ENCODE measurements at regions not wholly inside any gene's neighbourhood (a gene's known extent, or its start where the extent isn't known, plus 50 kb on each side); places are given as distances from the start of the nearest gene placed in this dataset.

DNA sequence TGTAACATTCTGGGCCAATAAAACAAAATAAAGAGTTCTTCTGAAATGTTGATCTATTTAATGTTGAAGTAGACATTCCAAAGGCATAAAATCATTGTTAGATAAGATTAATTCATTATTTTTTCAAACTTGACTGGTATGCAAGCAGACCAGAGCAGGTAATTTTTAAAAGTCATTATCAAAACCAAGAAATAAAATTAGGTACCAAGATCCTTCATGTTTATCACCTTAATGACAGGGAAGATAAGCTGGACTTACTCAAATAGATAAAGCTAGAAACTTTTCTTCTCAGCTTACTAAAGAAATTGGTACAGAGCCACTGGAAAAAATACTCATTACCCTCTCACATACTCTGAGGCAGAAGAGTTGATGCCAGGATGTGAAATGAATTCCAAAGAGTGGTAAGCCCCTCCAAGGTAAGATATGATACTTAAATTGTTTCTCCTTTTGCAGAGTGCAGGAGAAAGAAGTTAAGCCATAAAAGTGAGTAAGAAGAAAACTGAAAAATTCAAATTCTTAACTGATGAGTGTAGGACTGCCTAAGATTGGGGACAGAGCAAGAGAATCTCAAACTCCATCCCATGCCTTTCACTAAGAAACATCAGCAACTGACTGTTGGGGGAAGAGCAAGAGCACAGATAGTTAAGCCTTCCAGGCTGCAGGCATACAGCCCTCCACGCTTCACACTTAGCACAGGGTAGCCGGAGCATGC, 111.9 kb downstream of the SLC41A2 start:
- Histone ChIP-seq H3K27me3 (no peaks in the 10 kb centered on the region), H2AFZ (no peak overlapping the region), H4K20me1 (ENCODE audit: insufficient read depth, poor library complexity, severe bottlenecking) (no peaks in the 10 kb centered on the region), H3K9me3 (ENCODE audit: low read depth) (no peaks in the 10 kb centered on the region), H3K4me2 (no peak overlapping the region), H3K79me2 (no peaks in the 10 kb centered on the region), H3K27ac (no peak overlapping the region), H3K4me1 (ENCODE audit: insufficient read depth) (no peaks in the 10 kb centered on the region), H3K36me3 (replicated peaks; ENCODE audit: insufficient read depth, low read depth) (no peaks in the 10 kb centered on the region), H3K9me2 (replicated peaks; ENCODE audit: insufficient read depth) (no peaks in the 10 kb centered on the region), H3K4me3 (no peak overlapping the region)
- TF ChIP-seq EZH2phosphoT487 (IDR thresholded peaks at IDR 0.05; ENCODE audit: low read depth, severe bottlenecking, unreplicated experiment) (no peak), CTCF (IDR thresholded peaks at IDR 0.05; ENCODE audit: poor library complexity) (no peak), EZH2 (IDR thresholded peaks at IDR 0.05; ENCODE audit: borderline replicate concordance) (no peak)
- WGBS (ENCODE audit: low lambda C conversion rate, missing lambda C conversion rate) = 74% methylated on average over 2 of the region's 2 CpGs
- DNase-seq (ENCODE audit: low spot score) = no peak

DNA sequence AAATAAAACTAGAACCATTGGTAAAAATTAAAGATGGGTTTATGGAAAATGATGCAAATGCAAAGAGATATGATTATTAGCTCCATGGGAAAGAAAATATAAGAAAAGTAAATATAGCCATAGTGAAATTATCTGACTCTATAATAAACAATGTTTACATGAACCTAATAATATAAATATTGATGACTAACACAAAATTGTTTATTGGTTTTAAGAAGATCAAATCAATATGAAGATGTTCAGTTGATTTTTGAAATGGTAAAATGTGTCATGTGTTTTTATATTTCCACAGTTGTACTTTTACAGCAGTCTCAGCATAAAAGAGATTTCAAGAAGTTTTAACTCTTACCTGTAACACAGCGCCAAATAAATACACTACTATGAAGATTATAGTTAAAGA, 114.0 kb downstream of the SLC41A2 start:
- Histone ChIP-seq H4K20me1 (ENCODE audit: insufficient read depth, poor library complexity, severe bottlenecking) (no peaks in the 10 kb centered on the region), H3K9me3 (ENCODE audit: low read depth) (no peaks in the 10 kb centered on the region), H3K79me2 (no peaks in the 10 kb centered on the region), H3K4me3 (no peak overlapping the region), H3K9me2 (replicated peaks; ENCODE audit: insufficient read depth) (no peaks in the 10 kb centered on the region), H2AFZ (no peak overlapping the region), H3K4me1 (ENCODE audit: insufficient read depth) (no peaks in the 10 kb centered on the region), H3K4me2 (no peak overlapping the region), H3K27ac (no peak overlapping the region), H3K27me3 (no peaks in the 10 kb centered on the region), H3K36me3 (replicated peaks; ENCODE audit: insufficient read depth, low read depth) (no peaks in the 10 kb centered on the region)
- DNase-seq (ENCODE audit: low spot score) = no peak
- 100% methylated on average over 1 of the region's 1 CpG for WGBS (ENCODE audit: low lambda C conversion rate, missing lambda C conversion rate)
- TF ChIP-seq EZH2 (IDR thresholded peaks at IDR 0.05; ENCODE audit: borderline replicate concordance) = no peak
- no peak for TF ChIP-seq CTCF (IDR thresholded peaks at IDR 0.05; ENCODE audit: poor library complexity)
- TF ChIP-seq EZH2phosphoT487 (IDR thresholded peaks at IDR 0.05; ENCODE audit: low read depth, severe bottlenecking, unreplicated experiment) = no peak

DNA sequence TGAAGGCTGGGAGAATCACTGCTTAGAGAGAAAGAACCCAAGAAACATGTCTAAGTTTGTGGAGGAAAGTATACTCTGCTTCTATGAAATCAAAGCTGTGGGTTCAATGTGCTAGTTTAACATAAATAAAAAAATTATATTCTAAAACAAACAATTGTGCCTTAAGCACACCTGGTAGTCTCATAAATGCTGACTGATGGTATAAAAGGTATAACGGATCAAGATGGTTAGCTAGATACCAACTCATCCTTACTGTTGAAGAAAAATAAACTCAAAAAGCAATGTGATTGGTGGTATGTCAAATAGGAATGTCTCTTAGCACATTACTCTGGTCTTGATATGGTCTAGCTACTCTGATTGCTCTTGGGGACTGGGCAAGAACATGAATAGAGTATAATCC, 117.8 kb downstream of the SLC41A2 start:
- H4K20me1 ChIP-seq (ENCODE audit: insufficient read depth, poor library complexity, severe bottlenecking) = no peaks in the 10 kb centered on the region
- H3K4me2 ChIP-seq = no peak overlapping the region
- H3K79me2 ChIP-seq = no peaks in the 10 kb centered on the region
- DNase-seq (ENCODE audit: low spot score) = no peak
- H3K27ac ChIP-seq = no peak overlapping the region
- H3K27me3 ChIP-seq = no peaks in the 10 kb centered on the region
- no peak overlapping the region for H2AFZ ChIP-seq
- no peaks in the 10 kb centered on the region for H3K9me3 ChIP-seq (ENCODE audit: low read depth)
- H3K9me2 ChIP-seq (replicated peaks; ENCODE audit: insufficient read depth) = no peaks in the 10 kb centered on the region
- H3K4me3 ChIP-seq = no peak overlapping the region
- H3K4me1 ChIP-seq (ENCODE audit: insufficient read depth) = no peaks in the 10 kb centered on the region
- TF ChIP-seq EZH2 (IDR thresholded peaks at IDR 0.05; ENCODE audit: borderline replicate concordance) = no peak
- no peak for TF ChIP-seq EZH2phosphoT487 (IDR thresholded peaks at IDR 0.05; ENCODE audit: low read depth, severe bottlenecking, unreplicated experiment)
- TF ChIP-seq CTCF (IDR thresholded peaks at IDR 0.05; ENCODE audit: poor library complexity) = no peak
- H3K36me3 ChIP-seq (replicated peaks; ENCODE audit: insufficient read depth, low read depth) = no peaks in the 10 kb centered on the region
- 97% methylated on average over 1 of the region's 1 CpG for WGBS (ENCODE audit: low lambda C conversion rate, missing lambda C conversion rate)
